ENCODE measurements at regions not wholly inside any gene's neighbourhood (a gene's known extent, or its start where the extent isn't known, plus 50 kb on each side); places are given as distances from the start of the nearest gene placed in this dataset.

- DNase-seq (ENCODE audit: extremely low read depth in 1 of 4, low spot score in 3 of 4) = peak in 2 of 4 experiments; percentile 60 to 81
- FAIRE-seq = peak; percentile 85
- 10% methylated on average over 7 of the region's 7 CpGs for WGBS (ENCODE audit: insufficient coverage, low coverage, missing lambda C conversion rate)
- peak; percentile 85 for TF ChIP-seq TCF3 (CRISPR knock-in tag; IDR thresholded peaks at IDR 0.05)
- peak in 1 of 2 experiments; percentile 48; a peak in 1 of 4 replicates for TF ChIP-seq TBL1XR1 (IDR thresholded peaks at IDR 0.05; ENCODE audit: low read length in 2 of 2)
- no peak for TF ChIP-seq PHTF2 (CRISPR knock-in tag; IDR thresholded peaks at IDR 0.05)
- 0 out of 2 replicates have a peak, but pooled peaks have one; percentile 47 for TF ChIP-seq ELF4 (CRISPR knock-in tag; IDR thresholded peaks at IDR 0.05)
- TF ChIP-seq STAT5A (IDR thresholded peaks at IDR 0.05; ENCODE audit: borderline replicate concordance, low read length) = peak; percentile 49; the same call in 1 of the 2 replicates
- TF ChIP-seq NFIC (IDR thresholded peaks at IDR 0.05) = peak; percentile 54
- TF ChIP-seq SOX6 (IDR thresholded peaks at IDR 0.05) = peak; percentile 88
- TF ChIP-seq CBFA2T3 (IDR thresholded peaks at IDR 0.05) = peak; percentile 94
- 0 out of 2 replicates have a peak, but pooled peaks have one; percentile 44 for TF ChIP-seq ZNF395 (CRISPR knock-in tag; IDR thresholded peaks at IDR 0.05)
- peak; percentile 80; the same call in 1 of the 2 replicates for TF ChIP-seq GATAD2A (IDR thresholded peaks at IDR 0.05)
- peak; percentile 67; the same call in 1 of the 2 replicates for TF ChIP-seq CHAMP1 (IDR thresholded peaks at IDR 0.05)
- no peak for TF ChIP-seq ZNF263 (CRISPR knock-in tag; IDR thresholded peaks at IDR 0.05; ENCODE audit: borderline replicate concordance)
- peak; percentile 10 for TF ChIP-seq PHF20 (IDR thresholded peaks at IDR 0.05; ENCODE audit: partially characterized antibody)
- no peak for TF ChIP-seq ATF1 (CRISPR knock-in tag; IDR thresholded peaks at IDR 0.05)
- peak; percentile 50; the same call in 1 of the 2 replicates for TF ChIP-seq ATF1 (tag; IDR thresholded peaks at IDR 0.05)
- 0 out of 4 replicates have a peak, but pooled peaks of 1 of the 2 experiments have one; percentile 20 for TF ChIP-seq MLLT1 (IDR thresholded peaks at IDR 0.05)
Measured at GRCh38 chr18:9032519-9032918, 70.0 kb upstream of the NDUFV2 start.

More at GRCh38 chr18:9032519-9032918, 70.0 kb upstream of the NDUFV2 start:
- in situ Hi-C loops (cut with MboI) = no loop called here
- H3K36me3 ChIP-seq (ENCODE audit: control insufficient read depth, insufficient read depth, low read length) = no peaks in the 10 kb centered on the region
- no peaks in the 10 kb centered on the region for H3K9me1 ChIP-seq (ENCODE audit: control insufficient read depth, insufficient read depth, low read length)
- H3K79me2 ChIP-seq (ENCODE audit: control insufficient read depth, insufficient read depth, low read length) = no peaks in the 10 kb centered on the region
- peak overlapping the region in 1 of 2 experiments; percentile 57; a peak in 1 of 4 replicates for H3K9ac ChIP-seq (ENCODE audit: insufficient read depth in 1 of 2, low read depth in 2 of 2, low read length in 2 of 2)
- peak overlapping the region; percentile 12; the same call in 1 of the 2 replicates for H2AFZ ChIP-seq (ENCODE audit: low read depth, low read length)
- intact Hi-C loops (cut with micrococcal nuclease) = no loop called here
- peak overlapping the region; percentile 22; the same call in 1 of the 2 replicates for H3K4me2 ChIP-seq (ENCODE audit: insufficient read depth, low read length)
- H3K4me1 ChIP-seq (replicated peaks in 1 of 2; ENCODE audit: control insufficient read depth in 2 of 2, insufficient read depth in 2 of 2, low read length in 2 of 2) = peaks cover 11 to 13% of the 10 kb centered on the region in 2 experiments; a peak in 4 of 5 replicates
- H4K20me1 ChIP-seq (replicated peaks; ENCODE audit: control insufficient read depth, insufficient read depth, low read length) = no peaks in the 10 kb centered on the region
- peak; percentile 79 for ATAC-seq
- CTCF ChIA-PET (ENCODE audit: low intra/inter-chr PET ratio) = no interaction called here
- no TSS peak for BruUV-seq (replicated peaks)
- H3K27me3 ChIP-seq (ENCODE audit: control insufficient read depth in 2 of 2, insufficient read depth in 2 of 2, low read length in 2 of 2) = no peaks in the 10 kb centered on the region
- H3K9me3 ChIP-seq (replicated peaks; ENCODE audit: control insufficient read depth, insufficient read depth, low read depth, low read length) = no peaks in the 10 kb centered on the region
- POLR2A ChIA-PET = interaction anchor here (1.0 to 1.7 kb wide), 2 partner anchors 10 to 71 kb away, joined by 3 read pairs; partner anchors contain the start of gene NDUFV2
- no peak overlapping the region for H3K4me3 ChIP-seq
- H3K27ac ChIP-seq (ENCODE audit: extremely low read depth, low read depth, low read length) = no peak overlapping the region

Measured in K562 (cell line).